ENCODE measurements at regions not wholly inside any gene's neighbourhood (a gene's known extent, or its start where the extent isn't known, plus 50 kb on each side); places are given as distances from the start of the nearest gene placed in this dataset.
A peak's percentile ranks its signal among the peaks of the same experiment; 100 is the strongest.
"Not testable (repeated sequence)": the region's sequence is repeated elsewhere in the genome, so short reads cannot be mapped to it uniquely, and the experiment has no call there.

GRCh38 chr11:100531290-100531689 is 155.8 kb upstream of the ARHGAP42 start:
- not testable (repeated sequence) for DNase-seq

GRCh38 chr11:100536979-100537378 is 150.1 kb upstream of the ARHGAP42 start:
- no peak for DNase-seq

- DNase-seq, result no peak
These were observed 143.7 kb upstream of the ARHGAP42 start for GRCh38 chr11:100543386-100543785.

- no peak for DNase-seq
These were observed 141.5 kb upstream of the ARHGAP42 start for GRCh38 chr11:100545556-100545955.

GRCh38 chr11:100545970-100546369 is 141.1 kb upstream of the ARHGAP42 start:
- DNase-seq, result no peak

- DNase-seq, result no peak
These were observed 140.4 kb upstream of the ARHGAP42 start for GRCh38 chr11:100546714-100547113.

- DNase-seq, result no peak
These were observed 136.8 kb upstream of the ARHGAP42 start for GRCh38 chr11:100550298-100550697.

GRCh38 chr11:100550912-100551632 is 136.0 kb upstream of the ARHGAP42 start:
- peak in 1 of 14 donors; percentile 1 for DNase-seq

- no peak for DNase-seq
These were observed 131.2 kb upstream of the ARHGAP42 start for GRCh38 chr11:100555931-100556330.

- DNase-seq, result no peak
These were observed 130.3 kb upstream of the ARHGAP42 start for GRCh38 chr11:100556781-100557180.

GRCh38 chr11:100557830-100558611 is 129.1 kb upstream of the ARHGAP42 start:
- no peak for DNase-seq

GRCh38 chr11:100560606-100561005 is 126.5 kb upstream of the ARHGAP42 start:
- DNase-seq, result no peak

GRCh38 chr11:100561323-100561722 is 125.8 kb upstream of the ARHGAP42 start:
- no peak for DNase-seq

- DNase-seq, result no peak
These were observed 125.0 kb upstream of the ARHGAP42 start for GRCh38 chr11:100562128-100562527.

- no peak for DNase-seq
These were observed 123.4 kb upstream of the ARHGAP42 start for GRCh38 chr11:100563541-100564280.

- no peak for DNase-seq
These were observed 113.1 kb upstream of the ARHGAP42 start for GRCh38 chr11:100573911-100574513.

GRCh38 chr11:100574894-100575769 is 112.0 kb upstream of the ARHGAP42 start:
- no peak for DNase-seq

GRCh38 chr11:100575860-100576717 is 111.0 kb upstream of the ARHGAP42 start:
- DNase-seq, result peak in 2 of 14 donors; percentile 9 to 25

GRCh38 chr11:100576718-100577021 is 110.4 kb upstream of the ARHGAP42 start:
- DNase-seq, result no peak

GRCh38 chr11:100578831-100579311 is 108.2 kb upstream of the ARHGAP42 start:
- no peak for DNase-seq

GRCh38 chr11:100581318-100581717 is 105.8 kb upstream of the ARHGAP42 start:
- DNase-seq, result peak in 2 of 14 donors; percentile 4 to 13
